T47D (cell line): ENCODE measurements at regions not wholly inside any gene's neighbourhood (a gene's known extent, or its start where the extent isn't known, plus 50 kb on each side); places are given as distances from the start of the nearest gene placed in this dataset.

ENCODE experiments used
- DNase-seq, 2 experiments: peaks; one replicate each; pipeline versions ENCODE4 v3.0.0 to v3.0.0-alpha.2; 2011 to 2012; ENCODE audit warnings: low read depth in 1 of 2, low spot score in 1 of 2
- JUND ChIP-seq: IDR thresholded peaks from 2 replicates; pipeline ENCODE4 v1.6.1; 2012; ENCODE audit warnings: low read depth
- in situ Hi-C: cut with HindIII; loops from 2 replicates; pipeline ENCODE4 v1.10.0; 2016; ENCODE audit warnings: low sequenced_read_pairs, low pct_unique_long_range_greater_than_20kb

GRCh38 chr5:111945535-111945934 lies 188.5 kb upstream of the NREP start:
- TF ChIP-seq JUND, result no peak
- in situ Hi-C loops, result no loop called here
- no peak for DNase-seq

GRCh38 chr5:111942661-111943401 lies 185.8 kb upstream of the NREP start:
- TF ChIP-seq JUND, result no peak
- in situ Hi-C loops, result no loop called here
- no peak for DNase-seq

GRCh38 chr5:111942201-111942600 lies 185.2 kb upstream of the NREP start:
- TF ChIP-seq JUND, result no peak
- in situ Hi-C loops, result no loop called here
- DNase-seq, result no peak

GRCh38 chr5:111937094-111937493 lies 180.1 kb upstream of the NREP start:
- DNase-seq, result no peak
- TF ChIP-seq JUND, result no peak
- in situ Hi-C loops, result no loop called here

- TF ChIP-seq JUND, result no peak
- in situ Hi-C loops, result no loop called here
- no peak for DNase-seq
Measured at GRCh38 chr5:111935835-111936234, 178.8 kb upstream of the NREP start.

GRCh38 chr5:111935009-111935408 lies 178.0 kb upstream of the NREP start:
- TF ChIP-seq JUND, result no peak
- DNase-seq, result no peak
- in situ Hi-C loops, result no loop called here

- in situ Hi-C loops, result no loop called here
- TF ChIP-seq JUND, result no peak
- DNase-seq, result no peak
Measured at GRCh38 chr5:111934511-111934910, 177.5 kb upstream of the NREP start.

- no peak for DNase-seq
- TF ChIP-seq JUND, result no peak
- in situ Hi-C loops, result no loop called here
Measured at GRCh38 chr5:111933086-111933485, 176.1 kb upstream of the NREP start.

- DNase-seq, result no peak
Measured at GRCh38 chr5:111932628-111933027, 175.6 kb upstream of the NREP start.

GRCh38 chr5:111932199-111932598 lies 175.2 kb upstream of the NREP start:
- in situ Hi-C loops, result no loop called here
- no peak for TF ChIP-seq JUND
- no peak for DNase-seq

More at GRCh38 chr5:111932628-111933027, 175.6 kb upstream of the NREP start:
- TF ChIP-seq JUND, result no peak
- in situ Hi-C loops, result no loop called here

GRCh38 chr5:111931655-111932054 lies 174.7 kb upstream of the NREP start:
- no peak for TF ChIP-seq JUND
- DNase-seq, result no peak
- in situ Hi-C loops, result no loop called here

- no peak for TF ChIP-seq JUND
- DNase-seq, result no peak
- in situ Hi-C loops, result no loop called here
Measured at GRCh38 chr5:111930905-111931461, 174.0 kb upstream of the NREP start.

GRCh38 chr5:111930449-111930848 lies 173.5 kb upstream of the NREP start:
- in situ Hi-C loops, result no loop called here
- DNase-seq, result no peak
- no peak for TF ChIP-seq JUND

GRCh38 chr5:111929867-111930266 lies 172.9 kb upstream of the NREP start:
- TF ChIP-seq JUND, result no peak
- in situ Hi-C loops, result no loop called here
- no peak for DNase-seq
